IMR-90 (cell line): ENCODE measurements at regions not wholly inside any gene's neighbourhood (a gene's known extent, or its start where the extent isn't known, plus 50 kb on each side); places are given as distances from the start of the nearest gene placed in this dataset.

Experiments used
- CEBPB ChIP-seq: IDR thresholded peaks from 2 replicates; pipeline ENCODE4 v1.6.1; 2012; ENCODE audit warnings: low read depth, low read length, improper control_type of control experiment
- CHD1 ChIP-seq: IDR thresholded peaks from 2 replicates; pipeline ENCODE4 v1.6.1; 2012; ENCODE audit warnings: low read depth, low read length, improper control_type of control experiment
- CTCF ChIP-seq: conservative IDR thresholded peaks from 2 replicates; pipeline ENCODE4 v1.5.1; 2012; ENCODE audit warnings: mild to moderate bottlenecking, low read depth, low read length, improper control_type of control experiment
- FOS ChIP-seq: fragments of 150-350 bp; IDR thresholded peaks from 2 replicates; pipeline ENCODE4 v1.6.1; 2016; ENCODE audit warnings: low read depth, low read length
- MAFK ChIP-seq: IDR thresholded peaks from 2 replicates; pipeline ENCODE4 v1.6.1; 2012; ENCODE audit warnings: low read depth, low read length, improper control_type of control experiment
- MAZ ChIP-seq: IDR thresholded peaks from 2 replicates; pipeline ENCODE4 v1.6.1; 2012; ENCODE audit warnings: low read depth, mild to moderate bottlenecking, low read length, improper control_type of control experiment, moderate library complexity, borderline replicate concordance
- MXI1 ChIP-seq: IDR thresholded peaks from 2 replicates; pipeline ENCODE4 v1.6.1; 2012; ENCODE audit warnings: low read depth, mild to moderate bottlenecking, low read length, moderate library complexity, borderline replicate concordance
- NFE2L2 ChIP-seq: fragments of 150-350 bp; IDR thresholded peaks from 2 replicates; pipeline ENCODE4 v1.6.1; 2016; ENCODE audit warnings: low read depth, mild to moderate bottlenecking, low read length
- POLR2A ChIP-seq: IDR thresholded peaks from 2 replicates; pipeline ENCODE4 v1.6.1; 2012; ENCODE audit warnings: mild to moderate bottlenecking, low read depth, low read length
- RAD21 ChIP-seq: IDR thresholded peaks from 2 replicates; pipeline ENCODE4 v1.6.1; 2012; ENCODE audit warnings: low read length, improper control_type of control experiment
- RFX5 ChIP-seq: IDR thresholded peaks from 2 replicates; pipeline ENCODE4 v1.8.0; 2012; ENCODE audit warnings: low read depth, mild to moderate bottlenecking, low read length, moderate library complexity
- SMC3 ChIP-seq: fragments of 150-350 bp; IDR thresholded peaks from 2 replicates; pipeline ENCODE4 v1.6.1; 2016; ENCODE audit warnings: low read depth, mild to moderate bottlenecking, antibody characterized with exemption, low read length, moderate library complexity
- USF2 ChIP-seq: fragments of 150-350 bp; IDR thresholded peaks from 2 replicates; pipeline ENCODE4 v1.6.1; 2017; ENCODE audit warnings: mild to moderate bottlenecking, antibody characterized with exemption, low read length, low read depth

GRCh38 chr5:176713409-176713808 lies 66.1 kb downstream of the TSPAN17 start:
- TF ChIP-seq RAD21 (no peak), CTCF (no peak), CEBPB (no peak), CHD1 (no peak), MXI1 (no peak), POLR2A (no peak), RFX5 (no peak), MAZ (no peak), USF2 (no peak), NFE2L2 (no peak), MAFK (no peak), SMC3 (no peak), FOS (no peak)
